GM13977 (cell line): ENCODE measurements at regions not wholly inside any gene's neighbourhood (a gene's known extent, or its start where the extent isn't known, plus 50 kb on each side); places are given as distances from the start of the nearest gene placed in this dataset.
A peak's percentile ranks its signal among the peaks of the same experiment; 100 is the strongest.

ENCODE experiments used
- DNase-seq: peaks from one replicate; pipeline ENCODE4 v3.0.0; 2012; ENCODE audit warnings: low spot score
- CTCF ChIP-seq: IDR thresholded peaks from 2 replicates; pipeline ENCODE4 v1.5.1; 2012; ENCODE audit warnings: mild to moderate bottlenecking, control low read depth; ENCODE audit not compliant: insufficient read depth; ENCODE audit errors: extremely low read depth, missing control alignments
- in situ Hi-C: fragments of 300-500 bp; cut with MboI; formaldehyde crosslinking; loops from one replicate; pipeline ENCODE4 v1.12.0; 2022; ENCODE audit warnings: low sequenced_read_pairs, low pct_unique_long_range_greater_than_20kb, mixed read lengths, inconsistent platforms; ENCODE audit not compliant: unreplicated experiment

DNA sequence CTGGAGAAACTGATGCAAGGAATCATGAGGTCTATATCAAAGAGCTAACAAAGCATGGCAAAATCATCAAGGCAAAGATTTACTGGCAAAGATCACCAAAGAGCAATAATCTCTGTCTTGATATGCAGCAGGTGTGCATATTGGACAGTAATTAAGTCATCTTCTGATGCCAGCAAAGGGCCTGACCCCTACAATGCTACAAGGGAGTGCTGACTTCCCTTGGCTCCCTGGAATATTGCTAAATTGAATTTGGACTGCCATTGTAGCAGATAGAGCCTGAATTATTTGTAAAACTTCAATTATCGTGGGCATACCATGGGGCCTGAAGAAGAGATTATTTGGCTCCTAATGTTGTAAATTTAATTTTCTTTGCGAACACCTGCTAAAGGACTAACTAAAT is 307.9 kb upstream of the SYT1 start:
- no peak for DNase-seq
- in situ Hi-C loops = no loop called here

DNA sequence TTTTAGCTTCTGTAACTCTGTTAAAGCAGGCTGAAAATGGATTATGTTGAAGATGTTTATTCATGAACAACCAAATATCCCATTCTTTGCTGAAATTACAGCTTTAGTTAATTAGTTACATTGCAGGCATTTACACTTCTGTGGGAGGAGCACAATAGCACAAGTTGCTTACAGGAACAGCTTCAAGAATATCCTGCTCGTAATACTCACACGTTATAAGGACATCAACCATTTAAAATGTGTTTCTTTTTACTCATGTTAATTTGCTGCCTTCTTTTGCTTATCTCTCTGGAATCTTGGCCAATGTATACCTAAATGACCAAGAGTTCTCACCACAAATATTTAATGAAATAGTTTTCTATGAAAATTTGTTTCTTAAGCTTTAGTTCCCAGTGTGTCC is 305.2 kb upstream of the SYT1 start:
- TF ChIP-seq CTCF = no peak
- in situ Hi-C loops = no loop called here
- no peak for DNase-seq

More for the DNA sequence above, 307.9 kb upstream of the SYT1 start:
- no peak for TF ChIP-seq CTCF

GRCh38 chr12:78559886-78560285 is 304.7 kb upstream of the SYT1 start:
- DNase-seq = no peak
- in situ Hi-C loops = no loop called here
- no peak for TF ChIP-seq CTCF

DNA sequence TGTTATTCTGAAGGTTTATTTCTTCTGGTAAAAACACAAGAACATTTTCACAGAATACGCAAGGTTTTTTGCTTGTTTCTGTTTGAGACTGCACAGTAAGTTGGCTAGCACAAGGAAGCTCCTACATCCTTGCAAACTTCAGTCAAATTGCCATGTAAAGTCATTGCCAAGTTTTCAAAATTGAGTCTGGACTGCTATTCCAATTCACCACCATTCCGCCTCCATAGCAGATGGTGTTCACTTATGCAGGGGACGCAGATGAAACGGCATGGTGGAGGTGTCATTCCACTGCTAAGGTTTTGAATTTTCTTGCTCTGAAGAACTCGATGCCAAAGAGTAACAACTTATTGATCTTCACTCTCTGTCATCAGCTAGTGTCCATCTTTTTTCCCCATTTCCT is 303.9 kb upstream of the SYT1 start:
- in situ Hi-C loops = no loop called here
- no peak for DNase-seq
- no peak for TF ChIP-seq CTCF

- in situ Hi-C loops = no loop called here
- no peak for DNase-seq
- peak; percentile 35 for TF ChIP-seq CTCF
Observed at GRCh38 chr12:78562368-78563205, 302.0 kb upstream of the SYT1 start.

GRCh38 chr12:78563826-78564225 is 300.7 kb upstream of the SYT1 start:
- in situ Hi-C loops = no loop called here
- DNase-seq = no peak
- no peak for TF ChIP-seq CTCF
